MM.1S (cell line): ENCODE measurements at regions not wholly inside any gene's neighbourhood (a gene's known extent, or its start where the extent isn't known, plus 50 kb on each side); places are given as distances from the start of the nearest gene placed in this dataset.

ENCODE experiments used
- DNase-seq: peaks from one replicate; pipeline ENCODE4 v3.0.0-alpha.2; 2015
- H2AFZ ChIP-seq: fragments of 300-600 bp; sonication (generic); 2 replicates; pipeline ENCODE4 v1.6.0; 2016; ENCODE audit warnings: antibody characterized with exemption, low read length
- H3F3A ChIP-seq: fragments of 300-600 bp; sonication (generic); 2 replicates; pipeline ENCODE4 v1.6.1; 2016; ENCODE audit warnings: mild to moderate bottlenecking, antibody characterized with exemption, low read length, moderate library complexity, mixed read lengths; ENCODE audit not compliant: insufficient read depth
- H3K27ac ChIP-seq: fragments of 300-600 bp; sonication (generic); 2 replicates; pipeline ENCODE4 v1.5.1; 2016; ENCODE audit warnings: mild to moderate bottlenecking, low read length
- H3K27me3 ChIP-seq: fragments of 300-600 bp; sonication (generic); replicated peaks from 2 replicates; pipeline ENCODE4 v1.6.0; 2016; ENCODE audit warnings: low read length; ENCODE audit not compliant: insufficient read depth
- H3K36me3 ChIP-seq: fragments of 300-600 bp; sonication (generic); replicated peaks from 2 replicates; pipeline ENCODE4 v1.6.1; 2016; ENCODE audit warnings: mild to moderate bottlenecking, low read length, mixed read lengths; ENCODE audit not compliant: insufficient read depth
- H3K4me1 ChIP-seq: fragments of 300-600 bp; sonication (generic); 2 replicates; pipeline ENCODE4 v1.6.1; 2016; ENCODE audit warnings: low read length, mixed read lengths
- H3K4me2 ChIP-seq: fragments of 300-600 bp; sonication (generic); 2 replicates; pipeline ENCODE4 v1.6.0; 2016; ENCODE audit warnings: low read depth, low read length
- H3K4me3 ChIP-seq: fragments of 300-600 bp; sonication (generic); 2 replicates; pipeline ENCODE4 v1.5.1; 2016; ENCODE audit warnings: low read length, mixed read lengths
- H3K79me2 ChIP-seq: fragments of 300-600 bp; sonication (generic); 2 replicates; pipeline ENCODE4 v1.6.1; 2016; ENCODE audit warnings: mixed run types, low read length, mixed read lengths
- H3K9ac ChIP-seq: fragments of 300-600 bp; sonication (generic); 2 replicates; pipeline ENCODE4 v1.6.1; 2016; ENCODE audit warnings: low read length, mixed read lengths
- H3K9me2 ChIP-seq: fragments of 300-600 bp; sonication (generic); replicated peaks from 2 replicates; pipeline ENCODE4 v1.6.1; 2016; ENCODE audit warnings: mild to moderate bottlenecking, low read length, mixed read lengths; ENCODE audit not compliant: insufficient read depth
- H3K9me3 ChIP-seq: fragments of 300-600 bp; sonication (generic); replicated peaks from 2 replicates; pipeline ENCODE4 v1.6.1; 2016; ENCODE audit warnings: mild to moderate bottlenecking, low read length, mixed read lengths; ENCODE audit not compliant: insufficient read depth
- H4K20me1 ChIP-seq: fragments of 300-600 bp; sonication (generic); 2 replicates; pipeline ENCODE4 v1.6.1; 2016; ENCODE audit warnings: mild to moderate bottlenecking, low read length, moderate library complexity, mixed read lengths; ENCODE audit not compliant: insufficient read depth
- EZH2 ChIP-seq: fragments of 300-600 bp; sonication (generic); optimal IDR thresholded peaks from 2 replicates; pipeline ENCODE3; 2017; ENCODE audit warnings: low read depth, mild to moderate bottlenecking, antibody characterized with exemption, low read length, mixed read lengths
- EZH2phosphoT487 ChIP-seq: fragments of 300-600 bp; sonication (generic); IDR thresholded peaks from 2 replicates; pipeline ENCODE4 v1.6.1; 2018; ENCODE audit warnings: antibody characterized with exemption, low read length
- TF ChIP-seq, protein P1 (sequence below): fragments of 300-600 bp; sonication (generic); IDR thresholded peaks from 2 replicates; pipeline ENCODE4 v1.5.1; 2016; ENCODE audit warnings: antibody characterized with exemption, low read length, mixed read lengths

DNA sequence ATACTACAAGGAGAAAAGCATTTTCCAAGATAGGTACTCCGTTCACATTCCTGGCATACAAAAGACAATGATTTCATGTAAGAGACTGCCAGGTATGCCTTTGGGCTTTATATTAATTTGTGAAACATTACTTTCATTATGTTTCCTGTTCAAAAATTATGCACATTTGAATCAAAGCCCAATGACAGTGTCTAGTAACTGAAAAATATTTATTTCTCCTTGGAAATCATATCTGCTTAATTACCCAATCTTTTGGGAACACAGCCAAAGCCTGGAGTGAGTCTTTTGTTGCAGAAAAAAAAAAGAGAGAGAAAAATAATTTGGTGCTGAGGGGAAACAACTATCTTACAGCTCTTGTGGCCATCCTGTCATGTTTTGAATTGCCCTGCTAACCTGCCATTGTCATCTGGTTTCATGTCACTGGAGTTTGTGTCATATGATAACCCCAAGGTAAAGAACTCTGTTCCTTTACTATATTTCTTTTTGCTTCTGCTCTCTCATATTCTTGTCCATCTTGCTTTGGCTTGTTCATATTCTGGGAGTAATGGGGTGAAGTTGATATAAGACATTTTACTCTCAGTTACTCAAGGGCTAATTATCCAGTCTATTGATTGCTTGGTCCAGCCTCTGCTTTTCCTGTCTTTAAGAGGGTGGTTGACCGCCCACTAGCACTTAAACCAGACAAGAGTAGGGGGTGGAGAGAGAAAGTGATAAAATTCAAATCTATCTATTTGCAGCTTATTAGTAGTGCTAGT, 238.3 kb upstream of the NUDT12 start:
- Histone ChIP-seq H3F3A (no peaks in the 10 kb centered on the region), H4K20me1 (no peaks in the 10 kb centered on the region), H3K79me2 (no peaks in the 10 kb centered on the region), H3K4me3 (no peak overlapping the region), H3K9me3 (no peaks in the 10 kb centered on the region), H2AFZ (no peak overlapping the region), H3K9me2 (no peaks in the 10 kb centered on the region), H3K4me2 (no peak overlapping the region), H3K36me3 (no peaks in the 10 kb centered on the region), H3K27ac (no peak overlapping the region), H3K27me3 (no peaks in the 10 kb centered on the region), H3K9ac (no peak overlapping the region), H3K4me1 (no peaks in the 10 kb centered on the region)
- TF ChIP-seq, protein P1, sequence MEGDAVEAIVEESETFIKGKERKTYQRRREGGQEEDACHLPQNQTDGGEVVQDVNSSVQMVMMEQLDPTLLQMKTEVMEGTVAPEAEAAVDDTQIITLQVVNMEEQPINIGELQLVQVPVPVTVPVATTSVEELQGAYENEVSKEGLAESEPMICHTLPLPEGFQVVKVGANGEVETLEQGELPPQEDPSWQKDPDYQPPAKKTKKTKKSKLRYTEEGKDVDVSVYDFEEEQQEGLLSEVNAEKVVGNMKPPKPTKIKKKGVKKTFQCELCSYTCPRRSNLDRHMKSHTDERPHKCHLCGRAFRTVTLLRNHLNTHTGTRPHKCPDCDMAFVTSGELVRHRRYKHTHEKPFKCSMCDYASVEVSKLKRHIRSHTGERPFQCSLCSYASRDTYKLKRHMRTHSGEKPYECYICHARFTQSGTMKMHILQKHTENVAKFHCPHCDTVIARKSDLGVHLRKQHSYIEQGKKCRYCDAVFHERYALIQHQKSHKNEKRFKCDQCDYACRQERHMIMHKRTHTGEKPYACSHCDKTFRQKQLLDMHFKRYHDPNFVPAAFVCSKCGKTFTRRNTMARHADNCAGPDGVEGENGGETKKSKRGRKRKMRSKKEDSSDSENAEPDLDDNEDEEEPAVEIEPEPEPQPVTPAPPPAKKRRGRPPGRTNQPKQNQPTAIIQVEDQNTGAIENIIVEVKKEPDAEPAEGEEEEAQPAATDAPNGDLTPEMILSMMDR = no peak
- TF ChIP-seq EZH2phosphoT487 (no peak), EZH2 (no peak)
- DNase-seq = no peak

DNA sequence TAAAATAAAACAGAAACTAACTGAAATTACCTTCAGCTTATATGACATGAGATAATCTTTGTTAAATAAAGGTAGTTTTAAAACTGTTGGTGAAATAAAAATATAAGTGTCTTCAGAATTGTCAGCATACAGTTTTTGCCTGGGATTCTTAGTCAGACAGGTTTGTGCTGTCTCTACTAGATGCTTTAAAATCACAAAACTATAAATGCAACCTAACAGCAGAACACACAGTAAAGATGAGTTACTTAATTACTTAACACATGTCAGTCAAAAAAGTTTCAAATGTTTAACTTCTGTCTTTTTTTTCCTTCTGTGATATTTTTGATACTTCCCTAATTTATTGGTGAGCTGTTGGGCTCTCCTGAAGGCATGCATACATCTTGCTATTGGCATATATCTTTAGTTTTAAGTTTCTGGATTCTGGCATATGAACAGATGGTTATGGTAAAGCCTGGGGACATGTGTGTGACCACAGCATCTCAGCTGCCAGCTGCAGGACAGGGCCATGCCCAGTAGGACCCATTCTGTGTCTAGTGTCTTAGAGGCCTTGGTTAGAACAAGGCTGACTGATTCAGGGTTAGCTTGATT, 231.1 kb upstream of the NUDT12 start:
- Histone ChIP-seq H3K9me3 (no peaks in the 10 kb centered on the region), H3K36me3 (no peaks in the 10 kb centered on the region), H4K20me1 (no peaks in the 10 kb centered on the region), H3K4me1 (no peaks in the 10 kb centered on the region), H2AFZ (no peak overlapping the region), H3F3A (no peaks in the 10 kb centered on the region), H3K79me2 (no peaks in the 10 kb centered on the region), H3K27ac (no peak overlapping the region), H3K9ac (no peak overlapping the region), H3K27me3 (no peaks in the 10 kb centered on the region), H3K4me2 (no peak overlapping the region), H3K9me2 (no peaks in the 10 kb centered on the region), H3K4me3 (no peak overlapping the region)
- DNase-seq = no peak
- TF ChIP-seq, protein P1 = no peak
- TF ChIP-seq EZH2phosphoT487 = no peak
- TF ChIP-seq EZH2 = no peak

DNA sequence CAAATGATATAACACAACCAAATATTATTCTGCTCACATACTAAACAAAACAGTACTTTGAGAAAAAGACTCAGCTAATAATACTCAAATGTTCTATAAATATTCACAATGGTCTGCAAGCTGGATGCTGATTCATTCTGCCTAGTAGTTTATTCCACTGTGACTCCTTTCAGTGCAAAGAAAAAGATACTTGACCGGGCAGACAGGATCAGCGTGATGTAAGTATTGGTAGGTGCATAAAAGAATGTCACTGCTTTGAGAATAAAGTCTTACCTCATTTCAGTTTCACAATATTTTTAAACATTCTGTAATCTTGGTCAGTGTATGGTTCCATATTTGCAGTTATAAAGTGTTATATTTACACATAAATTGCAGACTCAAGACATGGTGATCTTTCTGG, 223.0 kb upstream of the NUDT12 start:
- H4K20me1 ChIP-seq = no peaks in the 10 kb centered on the region
- no peaks in the 10 kb centered on the region for H3K4me1 ChIP-seq
- no peak for DNase-seq
- H3K4me2 ChIP-seq = no peak overlapping the region
- H3K9me3 ChIP-seq = no peaks in the 10 kb centered on the region
- no peak for TF ChIP-seq EZH2
- no peak for TF ChIP-seq EZH2phosphoT487
- TF ChIP-seq, protein P1 = no peak
- no peak overlapping the region for H2AFZ ChIP-seq
- H3F3A ChIP-seq = no peaks in the 10 kb centered on the region
- H3K4me3 ChIP-seq = no peak overlapping the region
- no peaks in the 10 kb centered on the region for H3K9me2 ChIP-seq
- no peaks in the 10 kb centered on the region for H3K27me3 ChIP-seq
- no peaks in the 10 kb centered on the region for H3K79me2 ChIP-seq
- H3K36me3 ChIP-seq = no peaks in the 10 kb centered on the region
- H3K27ac ChIP-seq = no peak overlapping the region
- no peak overlapping the region for H3K9ac ChIP-seq
